ENCODE measurements at regions not wholly inside any gene's neighbourhood (a gene's known extent, or its start where the extent isn't known, plus 50 kb on each side); places are given as distances from the start of the nearest gene placed in this dataset.

DNA sequence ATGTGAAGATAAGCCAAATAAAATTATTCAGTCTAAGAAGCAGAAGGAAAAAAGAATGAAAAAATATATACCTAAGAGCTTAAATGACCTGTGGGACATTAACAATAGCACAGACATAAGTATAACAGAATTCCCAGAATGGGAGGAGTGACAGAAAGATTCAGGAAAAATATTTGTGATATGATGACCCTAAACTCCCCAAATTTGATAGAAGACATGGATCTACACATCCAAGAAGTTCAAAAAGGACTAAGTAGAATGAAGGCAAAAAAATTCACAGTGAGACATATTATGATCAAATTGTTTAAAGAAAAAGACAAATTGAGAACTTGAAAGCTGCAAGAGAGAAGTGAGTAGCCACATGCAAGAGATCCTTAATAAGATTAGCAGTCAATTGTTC, 211.4 kb upstream of the OR4E1 start:
- no peak for DNase-seq (ENCODE audit: low read depth)
- H3K4me3 ChIP-seq (ENCODE audit: low read length), result no peak overlapping the region
- TF ChIP-seq, protein P1, sequence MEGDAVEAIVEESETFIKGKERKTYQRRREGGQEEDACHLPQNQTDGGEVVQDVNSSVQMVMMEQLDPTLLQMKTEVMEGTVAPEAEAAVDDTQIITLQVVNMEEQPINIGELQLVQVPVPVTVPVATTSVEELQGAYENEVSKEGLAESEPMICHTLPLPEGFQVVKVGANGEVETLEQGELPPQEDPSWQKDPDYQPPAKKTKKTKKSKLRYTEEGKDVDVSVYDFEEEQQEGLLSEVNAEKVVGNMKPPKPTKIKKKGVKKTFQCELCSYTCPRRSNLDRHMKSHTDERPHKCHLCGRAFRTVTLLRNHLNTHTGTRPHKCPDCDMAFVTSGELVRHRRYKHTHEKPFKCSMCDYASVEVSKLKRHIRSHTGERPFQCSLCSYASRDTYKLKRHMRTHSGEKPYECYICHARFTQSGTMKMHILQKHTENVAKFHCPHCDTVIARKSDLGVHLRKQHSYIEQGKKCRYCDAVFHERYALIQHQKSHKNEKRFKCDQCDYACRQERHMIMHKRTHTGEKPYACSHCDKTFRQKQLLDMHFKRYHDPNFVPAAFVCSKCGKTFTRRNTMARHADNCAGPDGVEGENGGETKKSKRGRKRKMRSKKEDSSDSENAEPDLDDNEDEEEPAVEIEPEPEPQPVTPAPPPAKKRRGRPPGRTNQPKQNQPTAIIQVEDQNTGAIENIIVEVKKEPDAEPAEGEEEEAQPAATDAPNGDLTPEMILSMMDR (conservative IDR thresholded peaks at IDR 0.05; ENCODE audit: low read depth, low read length), result no peak

- TF ChIP-seq, protein P1 (conservative IDR thresholded peaks at IDR 0.05; ENCODE audit: low read depth, low read length), result no peak
- no peak overlapping the region for H3K4me3 ChIP-seq (ENCODE audit: low read length)
- no peak for DNase-seq (ENCODE audit: low read depth)
Observed at GRCh38 chr14:21882226-21882625, 208.6 kb upstream of the OR4E1 start.

DNA sequence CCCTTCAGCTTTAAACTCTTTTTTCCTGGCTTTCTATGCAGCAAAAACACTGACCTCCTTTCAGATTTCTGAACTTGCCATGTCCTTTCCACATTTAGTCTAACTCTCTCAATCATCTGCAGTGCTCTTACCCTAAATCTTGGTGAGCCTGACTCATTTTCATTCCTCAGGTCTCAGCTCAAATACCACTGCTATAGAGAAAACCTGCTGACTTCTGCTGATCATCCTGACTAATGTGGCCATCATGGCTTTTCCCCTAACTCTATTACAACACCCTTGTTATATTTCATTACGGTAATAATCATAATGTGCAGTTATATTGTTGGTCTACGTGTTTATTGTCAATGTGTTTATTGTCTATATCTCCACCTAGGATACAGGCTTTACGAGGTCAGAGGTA, 207.3 kb upstream of the OR4E1 start:
- H3K4me3 ChIP-seq (ENCODE audit: low read length), result no peak overlapping the region
- TF ChIP-seq, protein P1 (conservative IDR thresholded peaks at IDR 0.05; ENCODE audit: low read depth, low read length), result no peak
- no peak for DNase-seq (ENCODE audit: low read depth)

DNA sequence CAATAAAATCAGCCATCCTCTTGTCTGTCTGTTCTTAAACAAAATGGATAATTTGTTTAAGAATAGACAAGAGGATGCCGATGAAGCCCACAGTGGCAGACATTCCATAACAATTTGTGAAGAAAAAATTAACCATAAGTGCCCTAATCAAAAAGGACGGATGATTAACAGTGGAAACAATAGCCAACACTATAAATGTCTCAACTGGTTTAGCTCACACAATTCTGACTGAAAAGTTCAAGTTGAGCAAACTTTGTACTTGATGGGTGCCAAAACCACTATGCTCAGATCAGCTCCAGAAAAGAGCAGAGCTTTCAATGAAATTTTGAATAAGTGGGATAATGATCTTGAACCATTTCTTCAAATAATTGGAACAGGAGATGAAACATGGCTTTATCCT, 202.2 kb upstream of the OR4E1 start:
- TF ChIP-seq, protein P1 (conservative IDR thresholded peaks at IDR 0.05; ENCODE audit: low read depth, low read length), result no peak
- H3K4me3 ChIP-seq (ENCODE audit: low read length), result no peak overlapping the region
- DNase-seq (ENCODE audit: low read depth), result no peak

DNA sequence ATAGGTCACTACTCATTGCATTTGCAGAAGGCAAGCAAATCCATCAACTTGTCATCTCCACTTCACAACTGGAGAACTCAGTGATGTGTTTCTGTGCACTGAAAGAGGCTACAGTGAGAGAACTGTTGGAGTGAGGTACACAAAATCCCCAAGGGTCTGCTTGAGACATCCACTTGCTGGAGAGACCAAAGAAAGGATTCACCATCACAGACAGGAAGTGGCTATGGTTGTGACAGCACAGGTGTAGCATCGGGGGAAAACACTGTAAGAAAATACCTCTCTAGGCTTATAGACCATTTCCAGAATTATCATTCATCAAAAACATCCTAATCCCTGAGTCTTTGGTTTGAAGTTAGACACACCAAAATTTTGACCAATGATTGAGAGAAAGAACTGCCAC, 201.3 kb upstream of the OR4E1 start:
- TF ChIP-seq, protein P1 (conservative IDR thresholded peaks at IDR 0.05; ENCODE audit: low read depth, low read length), result no peak
- DNase-seq (ENCODE audit: low read depth), result no peak
- H3K4me3 ChIP-seq (ENCODE audit: low read length), result no peak overlapping the region

- H3K4me3 ChIP-seq (ENCODE audit: low read length), result no peak overlapping the region
- TF ChIP-seq, protein P1 (conservative IDR thresholded peaks at IDR 0.05; ENCODE audit: low read depth, low read length), result no peak
- no peak for DNase-seq (ENCODE audit: low read depth)
Observed at GRCh38 chr14:21874167-21874566, 200.5 kb upstream of the OR4E1 start.

GRCh38 chr14:21868442-21869046, 194.9 kb upstream of the OR4E1 start:
- H3K4me3 ChIP-seq (ENCODE audit: low read length), result no peak overlapping the region
- no peak for DNase-seq (ENCODE audit: low read depth)
- TF ChIP-seq, protein P1 (conservative IDR thresholded peaks at IDR 0.05; ENCODE audit: low read depth, low read length), result peak; percentile 89

Measured in retinal pigment epithelial cell (primary cell).